Neuronal stem cell (in vitro differentiated cells): ENCODE measurements at regions not wholly inside any gene's neighbourhood (a gene's known extent, or its start where the extent isn't known, plus 50 kb on each side); places are given as distances from the start of the nearest gene placed in this dataset.
"Not testable (repeated sequence)": the region's sequence is repeated elsewhere in the genome, so short reads cannot be mapped to it uniquely, and the experiment has no call there.

Source experiments
- DNase-seq: peaks from one replicate; pipeline ENCODE4 v3.0.0-alpha.2; 2013; ENCODE audit warnings: low spot score
- H2AFZ ChIP-seq: one replicate; pipeline ENCODE4 v1.6.1; 2013; ENCODE audit warnings: mild to moderate bottlenecking, low read length, inconsistent platforms
- H2AK5ac ChIP-seq: 2 replicates; pipeline ENCODE4 v1.6.1; 2013; ENCODE audit warnings: low read depth, mild to moderate bottlenecking, inconsistent platforms, low read length, moderate library complexity, mixed read lengths
- H2BK120ac ChIP-seq: 2 replicates; pipeline ENCODE4 v1.6.1; 2013; ENCODE audit warnings: low read depth, mild to moderate bottlenecking, inconsistent platforms, low read length, moderate library complexity, mixed read lengths
- H2BK12ac ChIP-seq: one replicate; pipeline ENCODE4 v1.6.1; 2013; ENCODE audit warnings: low read length, inconsistent platforms
- H2BK15ac ChIP-seq: 2 replicates; pipeline ENCODE4 v1.6.1; 2013; ENCODE audit warnings: mild to moderate bottlenecking, low read length, inconsistent platforms, mixed read lengths
- H2BK5ac ChIP-seq: one replicate; pipeline ENCODE4 v1.6.1; 2013; ENCODE audit warnings: inconsistent platforms, mild to moderate bottlenecking, low read length, moderate library complexity
- H3K14ac ChIP-seq: one replicate; pipeline ENCODE4 v1.6.1; 2013; ENCODE audit warnings: low read length, inconsistent platforms
- H3K18ac ChIP-seq: 2 replicates; pipeline ENCODE4 v1.6.1; 2013; ENCODE audit warnings: low read length, inconsistent platforms
- H3K23ac ChIP-seq: 2 replicates; pipeline ENCODE4 v1.6.1; 2013; ENCODE audit warnings: low read depth, mild to moderate bottlenecking, mixed read lengths, low read length, inconsistent platforms; ENCODE audit not compliant: poor library complexity
- H3K27ac ChIP-seq: replicated peaks from 3 replicates; pipeline ENCODE4 v1.5.1; 2013; ENCODE audit warnings: low read length, inconsistent platforms
- H3K27me3 ChIP-seq, 3 experiments: 2 replicates each; pipeline ENCODE4 v1.6.1; 2013; ENCODE audit warnings: low read length in 3 of 3, mild to moderate bottlenecking in 2 of 3, inconsistent platforms in 1 of 3, low read depth in 1 of 3, mixed read lengths in 1 of 3, moderate library complexity in 1 of 3; ENCODE audit not compliant: control insufficient read depth in 3 of 3, insufficient read depth in 3 of 3
- H3K36me3 ChIP-seq, 2 donors: replicated peaks in 1 of 2; 2 replicates each; pipeline ENCODE4 v1.6.1; 2013; ENCODE audit warnings: low read length in 2 of 2; ENCODE audit not compliant: control insufficient read depth in 2 of 2, insufficient read depth in 2 of 2
- H3K4ac ChIP-seq: 2 replicates; pipeline ENCODE4 v1.6.1; 2013; ENCODE audit warnings: inconsistent platforms, mild to moderate bottlenecking, low read length, moderate library complexity
- H3K4me1 ChIP-seq, 2 donors: 1 replicate in 1 of 2; 2 replicates in 1 of 2; pipeline ENCODE4 v1.6.1; 2013; ENCODE audit warnings: low read length in 2 of 2, low read depth in 1 of 2; ENCODE audit not compliant: control insufficient read depth in 2 of 2, insufficient read depth in 1 of 2
- H3K4me2 ChIP-seq: one replicate; pipeline ENCODE4 v1.6.1; 2013; ENCODE audit warnings: mild to moderate bottlenecking, low read length, inconsistent platforms; ENCODE audit not compliant: insufficient read depth, poor library complexity, severe bottlenecking
- H3K4me3 ChIP-seq, 2 donors: 2 replicates each; pipeline ENCODE4 v1.5.1; 2013; ENCODE audit warnings: low read length in 2 of 2, mild to moderate bottlenecking in 2 of 2, inconsistent platforms in 1 of 2, moderate library complexity in 1 of 2
- H3K79me1 ChIP-seq: one replicate; pipeline ENCODE4 v1.6.1; 2013; ENCODE audit warnings: low read depth, mild to moderate bottlenecking, inconsistent platforms, low read length, moderate library complexity
- H3K9ac ChIP-seq: one replicate; pipeline ENCODE4 v1.6.1; 2013; ENCODE audit warnings: mild to moderate bottlenecking, low read depth, low read length, inconsistent platforms; ENCODE audit not compliant: poor library complexity
- H3K9me3 ChIP-seq, 2 donors: replicated peaks in 1 of 2; 2 replicates each; pipeline versions ENCODE3 to v1.6.1; 2013; ENCODE audit warnings: low read length in 2 of 2, mild to moderate bottlenecking in 2 of 2, inconsistent platforms in 1 of 2, low read depth in 1 of 2, mixed read lengths in 1 of 2, moderate library complexity in 1 of 2; ENCODE audit not compliant: control insufficient read depth in 2 of 2, insufficient read depth in 1 of 2
- H4K8ac ChIP-seq: one replicate; pipeline ENCODE4 v1.6.1; 2013; ENCODE audit warnings: low read depth, mild to moderate bottlenecking, inconsistent platforms, low read length, moderate library complexity
- H4K91ac ChIP-seq: one replicate; pipeline ENCODE4 v1.6.1; 2013; ENCODE audit warnings: low read length, low read depth, mild to moderate bottlenecking, inconsistent platforms; ENCODE audit not compliant: poor library complexity
- WGBS, 2 donors: extraction: QIAGEN DNeasy Blood & Tissue Kit; methylation state at CpG; one replicate each; pipeline ENCODE4 v1.1.7; 2013; ENCODE audit warnings: missing lambda C conversion rate in 2 of 2, mixed read lengths in 1 of 2; ENCODE audit not compliant: insufficient read length in 2 of 2, insufficient replicate concordance in 1 of 2; ENCODE audit errors: extremely low coverage in 2 of 2; 5-methylcytosine and 5-hydroxymethylcytosine counted together

DNA sequence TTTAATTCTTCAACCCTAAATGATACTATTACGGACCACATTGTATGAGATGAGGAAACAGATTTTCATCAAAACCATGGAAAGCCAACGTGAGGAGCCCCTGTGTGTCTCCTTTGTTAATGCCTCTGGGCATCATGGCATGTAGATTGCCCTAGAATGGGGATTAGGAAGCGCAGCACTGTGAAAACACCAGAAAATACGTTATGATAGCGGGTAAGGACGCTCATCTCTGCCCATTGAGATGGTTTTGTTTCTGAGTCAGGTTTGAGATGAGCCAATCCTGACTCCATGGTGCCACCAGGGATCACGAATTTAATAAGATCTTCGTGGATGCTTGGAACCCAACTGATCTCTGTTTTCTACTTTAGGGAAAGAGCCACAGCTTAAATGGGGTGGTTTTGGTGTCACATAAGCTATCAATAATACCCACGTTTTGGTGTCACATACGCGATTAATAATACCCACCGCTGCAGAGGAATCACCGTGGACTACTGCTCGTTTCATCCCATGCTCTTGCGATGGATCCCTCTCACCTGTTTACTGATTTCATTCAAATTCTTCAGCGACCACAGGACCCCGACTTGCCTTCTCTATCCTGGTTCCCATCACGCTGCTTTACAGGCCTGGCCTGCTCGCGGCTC lies 137.3 kb downstream of the FOXD4L6 start:
- H3K9me3 ChIP-seq, H4K91ac ChIP-seq, H3K18ac ChIP-seq, H2BK12ac ChIP-seq, H3K23ac ChIP-seq, H3K14ac ChIP-seq, H3K27ac ChIP-seq, H3K79me1 ChIP-seq, H3K27me3 ChIP-seq, H3K4me1 ChIP-seq, H3K36me3 ChIP-seq, H2AK5ac ChIP-seq, H3K9ac ChIP-seq, DNase-seq, H3K4ac ChIP-seq, H4K8ac ChIP-seq: not testable (repeated sequence)
- peak overlapping the region; percentile 68 for H3K4me2 ChIP-seq
- peak overlapping the region; percentile 91 for H2AFZ ChIP-seq
- no CpG with 5 or more reads among the region's 20 CpGs for WGBS, 2 donors
- peak overlapping the region; percentile 79 for H2BK15ac ChIP-seq
- peak overlapping the region; percentile 51 to 88 for H3K4me3 ChIP-seq
- H2BK5ac ChIP-seq: peak overlapping the region; percentile 79
- H2BK120ac ChIP-seq: peak overlapping the region; percentile 68

DNA sequence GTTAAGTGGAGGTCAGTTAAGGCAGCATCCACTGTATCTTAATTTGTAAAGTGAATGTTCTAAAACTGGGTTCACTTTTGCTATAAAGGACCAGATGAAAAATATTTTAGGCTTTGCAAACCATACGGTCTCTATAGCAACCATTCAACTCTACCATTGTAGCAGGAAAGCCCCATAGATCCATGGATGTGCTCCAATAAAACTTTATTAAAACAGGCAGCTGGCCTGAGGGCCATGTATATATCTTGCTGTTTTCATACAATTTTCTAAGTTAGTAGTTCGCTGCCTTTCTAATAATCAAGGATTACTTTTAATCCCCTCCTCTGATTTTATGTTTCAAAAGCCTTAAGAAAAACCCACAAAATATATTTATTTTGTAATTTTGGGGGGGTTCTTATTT lies 142.1 kb downstream of the FOXD4L6 start:
- H3K9me3 ChIP-seq, H4K91ac ChIP-seq, H3K4me2 ChIP-seq, H3K4me1 ChIP-seq, H3K18ac ChIP-seq, H3K23ac ChIP-seq, H3K27me3 ChIP-seq, H3K14ac ChIP-seq, H4K8ac ChIP-seq, H3K36me3 ChIP-seq, H2BK12ac ChIP-seq, H2AK5ac ChIP-seq, H3K9ac ChIP-seq, H2BK120ac ChIP-seq, H2BK15ac ChIP-seq, H3K27ac ChIP-seq, H3K4ac ChIP-seq, DNase-seq, H2AFZ ChIP-seq, H3K4me3 ChIP-seq, H2BK5ac ChIP-seq, H3K79me1 ChIP-seq: not testable (repeated sequence)
- no CpG with 5 or more reads among the region's 2 CpGs for WGBS, 2 donors

DNA sequence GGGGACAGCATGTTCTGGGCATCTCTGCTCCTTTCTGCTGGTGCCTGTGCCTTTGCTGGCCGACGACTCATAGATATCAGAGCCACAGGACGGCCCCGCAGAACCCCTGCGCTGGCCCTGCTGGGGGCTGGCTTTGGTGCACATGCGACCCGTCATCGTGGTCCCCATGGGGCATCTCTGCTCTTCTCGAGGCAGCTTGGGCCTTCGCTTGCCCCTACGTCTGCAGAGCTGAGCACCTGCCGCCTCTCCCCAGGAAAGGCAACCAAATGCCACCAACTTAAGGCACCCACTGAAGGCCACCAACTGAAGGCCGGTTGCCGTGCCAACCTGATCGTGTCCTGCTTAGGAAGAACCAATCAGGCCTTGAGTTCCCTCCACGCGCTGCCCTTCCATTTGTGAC lies 153.1 kb downstream of the FOXD4L6 start:
- not testable (repeated sequence) for H3K18ac ChIP-seq, H2AFZ ChIP-seq, H4K91ac ChIP-seq, H3K4me1 ChIP-seq, H2BK120ac ChIP-seq, H3K4ac ChIP-seq, H3K27me3 ChIP-seq, H3K14ac ChIP-seq, H2BK5ac ChIP-seq, H3K4me3 ChIP-seq, H3K36me3 ChIP-seq, H2BK12ac ChIP-seq, H3K9ac ChIP-seq, H3K4me2 ChIP-seq, H3K9me3 ChIP-seq, H2BK15ac ChIP-seq, H2AK5ac ChIP-seq, DNase-seq, H3K79me1 ChIP-seq, H4K8ac ChIP-seq, H3K23ac ChIP-seq, H3K27ac ChIP-seq
- WGBS, 2 donors: no CpG with 5 or more reads among the region's 17 CpGs

DNA sequence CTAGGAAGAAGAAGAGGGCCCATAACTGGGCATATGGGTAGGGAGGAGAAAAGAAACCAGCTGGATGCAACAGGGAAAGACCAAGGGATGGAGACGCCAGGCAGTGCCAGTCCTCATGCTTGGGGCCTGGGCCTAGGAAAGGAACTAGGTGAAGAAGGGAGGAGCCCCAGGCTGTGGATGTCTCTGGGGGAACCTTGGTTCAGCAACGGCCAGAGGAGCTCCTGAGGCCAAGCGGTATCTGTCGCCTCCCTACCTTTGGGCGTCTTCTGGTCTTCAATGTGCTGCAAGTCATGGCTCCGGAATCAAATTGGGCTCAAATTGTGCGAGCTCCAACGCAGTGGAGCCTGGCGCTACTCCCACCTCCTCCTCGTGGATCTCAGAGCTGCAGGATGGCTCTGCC lies 153.6 kb downstream of the FOXD4L6 start:
- H3K23ac ChIP-seq, H2BK12ac ChIP-seq, H3K27ac ChIP-seq, H3K4me1 ChIP-seq, H3K9ac ChIP-seq, H3K14ac ChIP-seq, H3K4ac ChIP-seq, H2BK120ac ChIP-seq, H4K91ac ChIP-seq, H2BK15ac ChIP-seq, H2AFZ ChIP-seq, H3K18ac ChIP-seq, DNase-seq, H4K8ac ChIP-seq, H3K4me2 ChIP-seq, H3K4me3 ChIP-seq, H3K27me3 ChIP-seq, H3K36me3 ChIP-seq, H3K79me1 ChIP-seq, H2AK5ac ChIP-seq, H3K9me3 ChIP-seq, H2BK5ac ChIP-seq: not testable (repeated sequence)
- WGBS, 2 donors: no CpG with 5 or more reads among the region's 10 CpGs
